RKO (cell line): ENCODE measurements at regions not wholly inside any gene's neighbourhood (a gene's known extent, or its start where the extent isn't known, plus 50 kb on each side); places are given as distances from the start of the nearest gene placed in this dataset.
"Not testable (repeated sequence)": the region's sequence is repeated elsewhere in the genome, so short reads cannot be mapped to it uniquely, and the experiment has no call there.

Experiments
- DNase-seq: peaks from one replicate; pipeline ENCODE4 v3.0.0-alpha.2; 2016; ENCODE audit warnings: low spot score

GRCh38 chr7:26424319-26424718, 132.7 kb downstream of the SNX10 start:
- not testable (repeated sequence) for DNase-seq

GRCh38 chr7:26425655-26426054, 134.0 kb downstream of the SNX10 start:
- DNase-seq: no peak

GRCh38 chr7:26426096-26426495, 134.4 kb downstream of the SNX10 start:
- DNase-seq: no peak

- DNase-seq: no peak
These were observed 136.9 kb downstream of the SNX10 start for GRCh38 chr7:26428571-26428970.

GRCh38 chr7:26429168-26429567, 137.5 kb downstream of the SNX10 start:
- DNase-seq: peak; percentile 13

GRCh38 chr7:26434974-26435373, 143.3 kb downstream of the SNX10 start:
- no peak for DNase-seq

- DNase-seq: no peak
These were observed 145.4 kb downstream of the SNX10 start for GRCh38 chr7:26437003-26437532.

- DNase-seq: no peak
These were observed 146.4 kb downstream of the SNX10 start for GRCh38 chr7:26438078-26438477.

- DNase-seq: no peak
These were observed 148.0 kb downstream of the SNX10 start for GRCh38 chr7:26439521-26440232.

- DNase-seq: no peak
These were observed 148.8 kb downstream of the SNX10 start for GRCh38 chr7:26440233-26441001.

- no peak for DNase-seq
These were observed 149.4 kb downstream of the SNX10 start for GRCh38 chr7:26441002-26441521.

GRCh38 chr7:26441611-26442277, 150.1 kb downstream of the SNX10 start:
- no peak for DNase-seq

GRCh38 chr7:26443006-26443405, 151.3 kb downstream of the SNX10 start:
- DNase-seq: no peak

- no peak for DNase-seq
These were observed 152.1 kb downstream of the SNX10 start for GRCh38 chr7:26443751-26444150.

GRCh38 chr7:26444555-26444954, 152.9 kb downstream of the SNX10 start:
- DNase-seq: no peak

GRCh38 chr7:26447116-26447515, 155.5 kb downstream of the SNX10 start:
- no peak for DNase-seq

- peak; percentile 8 for DNase-seq
These were observed 157.8 kb downstream of the SNX10 start for GRCh38 chr7:26449175-26450165.

- DNase-seq: no peak
These were observed 160.3 kb downstream of the SNX10 start for GRCh38 chr7:26451997-26452396.

- DNase-seq: peak; percentile 12
These were observed 162.5 kb downstream of the SNX10 start for GRCh38 chr7:26454180-26454579.

GRCh38 chr7:26457696-26458327, 166.2 kb downstream of the SNX10 start:
- no peak for DNase-seq
